ENCODE measurements at regions not wholly inside any gene's neighbourhood (a gene's known extent, or its start where the extent isn't known, plus 50 kb on each side); places are given as distances from the start of the nearest gene placed in this dataset.

- no peak for TF ChIP-seq REST (IDR thresholded peaks at IDR 0.05; ENCODE audit: low read depth, low read length)
- TF ChIP-seq TAF1 (IDR thresholded peaks at IDR 0.05; ENCODE audit: borderline replicate concordance, low read depth, low read length): no peak
- no peak for TF ChIP-seq FOXJ3 (CRISPR knock-in tag; IDR thresholded peaks at IDR 0.05)
- no peak for TF ChIP-seq CHD2 (IDR thresholded peaks at IDR 0.05; ENCODE audit: low read length, partially characterized antibody)
- no peak for TF ChIP-seq RXRA (IDR thresholded peaks at IDR 0.05; ENCODE audit: borderline replicate concordance, low read depth)
- no peak for TF ChIP-seq POLR2AphosphoS5 (IDR thresholded peaks at IDR 0.05; ENCODE audit: low read depth, low read length)
Observed at GRCh38 chr5:100252944-100253343, 282.2 kb upstream of the FAM174A start (continued).

GRCh38 chr5:100252037-100252436, 283.1 kb upstream of the FAM174A start:
- no peaks in the 10 kb centered on the region for H4K20me1 ChIP-seq (ENCODE audit: insufficient read depth)
- no peaks in the 10 kb centered on the region for H3K9me3 ChIP-seq
- no peak overlapping the region for H2AFZ ChIP-seq (ENCODE audit: low read depth)
- no peaks in the 10 kb centered on the region for H3K4me1 ChIP-seq (ENCODE audit: control insufficient read depth in 1 of 2, insufficient read depth in 2 of 2, low read depth in 1 of 2, low read length in 1 of 2)
- no peak for DNase-seq
- H3K36me3 ChIP-seq (replicated peaks in 1 of 2; ENCODE audit: control insufficient read depth in 1 of 2, insufficient read depth in 2 of 2, low read length in 1 of 2): no peaks in the 10 kb centered on the region
- no peaks in the 10 kb centered on the region for H3K27me3 ChIP-seq (ENCODE audit: insufficient read depth)
- no peak overlapping the region for H3K9ac ChIP-seq
- H3K79me2 ChIP-seq (ENCODE audit: insufficient read depth): no peaks in the 10 kb centered on the region
- 5% methylated on average over 3 of the region's 3 CpGs for WGBS (ENCODE audit: low lambda C conversion rate)
- no peaks in the 10 kb centered on the region for H3K9me2 ChIP-seq
- no peak overlapping the region for H3K4me2 ChIP-seq
- H3F3A ChIP-seq (replicated peaks; ENCODE audit: insufficient read depth): no peaks in the 10 kb centered on the region
- ChIA-PET CTCF (no interaction called here), POLR2A (no interaction called here)
- H3K4me3 ChIP-seq (ENCODE audit: low read depth in 2 of 2, low read length in 1 of 2): no peak overlapping the region
- H3K27ac ChIP-seq (ENCODE audit: low read depth in 2 of 2, low read length in 1 of 2): no peak overlapping the region
- TF ChIP-seq JUND (IDR thresholded peaks at IDR 0.05) (no peak), TCF12 (IDR thresholded peaks at IDR 0.05) (no peak), USF2 (IDR thresholded peaks at IDR 0.05; ENCODE audit: borderline replicate concordance, low read depth, low read length) (no peak), RCOR1 (IDR thresholded peaks at IDR 0.05; ENCODE audit: low read length) (no peak), NFIC (IDR thresholded peaks at IDR 0.05; ENCODE audit: borderline replicate concordance) (no peak), PBX3 (IDR thresholded peaks at IDR 0.05) (no peak), TEAD4 (IDR thresholded peaks at IDR 0.05; ENCODE audit: borderline replicate concordance, insufficient read depth) (no peak), IRF3 (IDR thresholded peaks at IDR 0.05; ENCODE audit: low read depth, low read length) (no peak), FOSL2 (IDR thresholded peaks at IDR 0.05; ENCODE audit: borderline replicate concordance, low read depth) (no peak), ZBTB33 (IDR thresholded peaks at IDR 0.05; ENCODE audit: borderline replicate concordance, low read depth) (no peak), FOXJ3 (CRISPR knock-in tag; IDR thresholded peaks at IDR 0.05) (no peak), MXI1 (IDR thresholded peaks at IDR 0.05; ENCODE audit: low read depth, low read length) (no peak), RFX5 (IDR thresholded peaks at IDR 0.05; ENCODE audit: low read length) (no peak), REST (IDR thresholded peaks at IDR 0.05; ENCODE audit: low read depth, low read length) (no peak), RAD21 (IDR thresholded peaks at IDR 0.05; ENCODE audit: low read length) (no peak), RXRA (IDR thresholded peaks at IDR 0.05; ENCODE audit: borderline replicate concordance, low read depth) (no peak), FOXM1 (IDR thresholded peaks at IDR 0.05; ENCODE audit: low read depth) (no peak), POLR2AphosphoS5 (IDR thresholded peaks at IDR 0.05; ENCODE audit: low read depth, low read length) (no peak)

Measured in SK-N-SH (cell line).